ENCODE measurements at regions not wholly inside any gene's neighbourhood (a gene's known extent, or its start where the extent isn't known, plus 50 kb on each side); places are given as distances from the start of the nearest gene placed in this dataset.

- TF ChIP-seq, protein P1, sequence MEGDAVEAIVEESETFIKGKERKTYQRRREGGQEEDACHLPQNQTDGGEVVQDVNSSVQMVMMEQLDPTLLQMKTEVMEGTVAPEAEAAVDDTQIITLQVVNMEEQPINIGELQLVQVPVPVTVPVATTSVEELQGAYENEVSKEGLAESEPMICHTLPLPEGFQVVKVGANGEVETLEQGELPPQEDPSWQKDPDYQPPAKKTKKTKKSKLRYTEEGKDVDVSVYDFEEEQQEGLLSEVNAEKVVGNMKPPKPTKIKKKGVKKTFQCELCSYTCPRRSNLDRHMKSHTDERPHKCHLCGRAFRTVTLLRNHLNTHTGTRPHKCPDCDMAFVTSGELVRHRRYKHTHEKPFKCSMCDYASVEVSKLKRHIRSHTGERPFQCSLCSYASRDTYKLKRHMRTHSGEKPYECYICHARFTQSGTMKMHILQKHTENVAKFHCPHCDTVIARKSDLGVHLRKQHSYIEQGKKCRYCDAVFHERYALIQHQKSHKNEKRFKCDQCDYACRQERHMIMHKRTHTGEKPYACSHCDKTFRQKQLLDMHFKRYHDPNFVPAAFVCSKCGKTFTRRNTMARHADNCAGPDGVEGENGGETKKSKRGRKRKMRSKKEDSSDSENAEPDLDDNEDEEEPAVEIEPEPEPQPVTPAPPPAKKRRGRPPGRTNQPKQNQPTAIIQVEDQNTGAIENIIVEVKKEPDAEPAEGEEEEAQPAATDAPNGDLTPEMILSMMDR (IDR thresholded peaks at IDR 0.05): no peak
- TF ChIP-seq POLR2A (IDR thresholded peaks at IDR 0.05): no peak
These were observed 297.4 kb downstream of the THBS2 start for GRCh38 chr6:168956141-168956838.
